ENCODE measurements at regions not wholly inside any gene's neighbourhood (a gene's known extent, or its start where the extent isn't known, plus 50 kb on each side); places are given as distances from the start of the nearest gene placed in this dataset.
"Not testable (repeated sequence)": the region's sequence is repeated elsewhere in the genome, so short reads cannot be mapped to it uniquely, and the experiment has no call there.

DNA sequence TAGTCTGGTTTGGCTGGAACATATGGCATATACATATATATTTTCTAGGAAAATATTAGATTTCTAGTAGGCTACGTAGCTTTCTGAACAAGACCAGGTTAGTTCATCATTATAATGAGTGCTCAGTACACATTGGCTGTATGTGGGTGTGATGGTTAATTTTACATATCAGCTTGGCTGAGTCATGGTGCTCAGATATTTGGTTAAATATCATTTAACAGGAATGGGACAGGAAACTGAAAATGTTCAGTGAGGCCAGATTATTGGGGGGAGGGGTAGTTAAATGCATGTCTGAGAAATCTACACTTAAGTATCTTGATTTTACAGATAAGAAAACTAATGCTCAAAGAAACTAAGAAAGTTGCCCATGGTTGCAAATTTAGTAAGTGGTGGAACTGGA lies 160.1 kb downstream of the RBMX2 start:
- no peaks in the 10 kb centered on the region for H3K27me3 ChIP-seq
- no peak overlapping the region for H3K4me3 ChIP-seq
- TF ChIP-seq, protein P1, sequence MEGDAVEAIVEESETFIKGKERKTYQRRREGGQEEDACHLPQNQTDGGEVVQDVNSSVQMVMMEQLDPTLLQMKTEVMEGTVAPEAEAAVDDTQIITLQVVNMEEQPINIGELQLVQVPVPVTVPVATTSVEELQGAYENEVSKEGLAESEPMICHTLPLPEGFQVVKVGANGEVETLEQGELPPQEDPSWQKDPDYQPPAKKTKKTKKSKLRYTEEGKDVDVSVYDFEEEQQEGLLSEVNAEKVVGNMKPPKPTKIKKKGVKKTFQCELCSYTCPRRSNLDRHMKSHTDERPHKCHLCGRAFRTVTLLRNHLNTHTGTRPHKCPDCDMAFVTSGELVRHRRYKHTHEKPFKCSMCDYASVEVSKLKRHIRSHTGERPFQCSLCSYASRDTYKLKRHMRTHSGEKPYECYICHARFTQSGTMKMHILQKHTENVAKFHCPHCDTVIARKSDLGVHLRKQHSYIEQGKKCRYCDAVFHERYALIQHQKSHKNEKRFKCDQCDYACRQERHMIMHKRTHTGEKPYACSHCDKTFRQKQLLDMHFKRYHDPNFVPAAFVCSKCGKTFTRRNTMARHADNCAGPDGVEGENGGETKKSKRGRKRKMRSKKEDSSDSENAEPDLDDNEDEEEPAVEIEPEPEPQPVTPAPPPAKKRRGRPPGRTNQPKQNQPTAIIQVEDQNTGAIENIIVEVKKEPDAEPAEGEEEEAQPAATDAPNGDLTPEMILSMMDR (IDR thresholded peaks at IDR 0.05): no peak
- no peak for TF ChIP-seq POLR2A (IDR thresholded peaks at IDR 0.05)
- H3K9me3 ChIP-seq: no peaks in the 10 kb centered on the region
- no peak overlapping the region for H3K27ac ChIP-seq
- H3K36me3 ChIP-seq: no peaks in the 10 kb centered on the region
- intact Hi-C loops (cut with DNase I; ENCODE audit: low total_unique reads): no loop called here
- H3K4me1 ChIP-seq: no peaks in the 10 kb centered on the region
- DNase-seq: no peak

GRCh38 chrX:130563476-130563875 lies 161.7 kb downstream of the RBMX2 start:
- no peaks in the 10 kb centered on the region for H3K4me1 ChIP-seq
- intact Hi-C loops (cut with DNase I; ENCODE audit: low total_unique reads): no loop called here
- no peak overlapping the region for H3K27ac ChIP-seq
- no peak overlapping the region for H3K4me3 ChIP-seq
- no peaks in the 10 kb centered on the region for H3K9me3 ChIP-seq
- DNase-seq: no peak
- H3K36me3 ChIP-seq: no peaks in the 10 kb centered on the region
- H3K27me3 ChIP-seq: no peaks in the 10 kb centered on the region
- no peak for TF ChIP-seq POLR2A (IDR thresholded peaks at IDR 0.05)

- Histone ChIP-seq H3K4me3 (no peak overlapping the region), H3K9me3 (no peaks in the 10 kb centered on the region), H3K27me3 (no peaks in the 10 kb centered on the region), H3K4me1 (no peaks in the 10 kb centered on the region), H3K27ac (no peak overlapping the region), H3K36me3 (no peaks in the 10 kb centered on the region)
- TF ChIP-seq, protein P1 (IDR thresholded peaks at IDR 0.05): no peak
- no peak for TF ChIP-seq POLR2A (IDR thresholded peaks at IDR 0.05)
- intact Hi-C loops (cut with DNase I; ENCODE audit: low total_unique reads): no loop called here
- no peak for DNase-seq
Observed at GRCh38 chrX:130566028-130566683, 164.4 kb downstream of the RBMX2 start.

GRCh38 chrX:130573030-130573429 lies 171.2 kb downstream of the RBMX2 start:
- H3K4me3 ChIP-seq; H3K36me3 ChIP-seq; intact Hi-C loops (cut with DNase I; ENCODE audit: low total_unique reads); H3K4me1 ChIP-seq; H3K9me3 ChIP-seq; H3K27ac ChIP-seq; H3K27me3 ChIP-seq; DNase-seq: not testable (repeated sequence)

Measured in uterus (tissue), 3 donors.